GM19463 (cell line): ENCODE measurements at regions not wholly inside any gene's neighbourhood (a gene's known extent, or its start where the extent isn't known, plus 50 kb on each side); places are given as distances from the start of the nearest gene placed in this dataset.
"Not testable (repeated sequence)": the region's sequence is repeated elsewhere in the genome, so short reads cannot be mapped to it uniquely, and the experiment has no call there.

ENCODE experiments used
- ATAC-seq: cut with Tn5 transposase; IDR thresholded peaks from one replicate; pipeline ENCODE4 v1.9.1; 2021; ENCODE audit warnings: mild to moderate bottlenecking, moderate library complexity; ENCODE audit not compliant: unreplicated experiment

DNA sequence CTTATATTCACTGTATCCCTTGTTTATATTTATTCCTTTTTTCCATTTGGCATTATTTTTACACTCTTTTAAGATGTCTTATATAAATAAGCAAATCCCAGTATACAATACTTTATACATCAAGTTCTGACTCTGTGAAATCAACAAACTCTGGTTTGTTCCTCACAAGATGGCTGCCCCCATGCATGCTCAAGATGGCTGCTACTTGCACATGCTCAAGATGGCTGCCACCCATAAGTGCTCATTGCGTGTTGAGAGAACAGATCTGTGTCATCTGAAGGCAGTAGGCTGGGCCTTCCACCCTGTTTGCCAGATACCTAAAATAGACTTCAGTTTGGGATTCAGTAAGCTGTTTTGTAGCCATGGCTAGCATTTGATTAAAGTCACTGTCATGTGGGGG is 666.2 kb downstream of the TYW1 start:
- ATAC-seq = no peak

DNA sequence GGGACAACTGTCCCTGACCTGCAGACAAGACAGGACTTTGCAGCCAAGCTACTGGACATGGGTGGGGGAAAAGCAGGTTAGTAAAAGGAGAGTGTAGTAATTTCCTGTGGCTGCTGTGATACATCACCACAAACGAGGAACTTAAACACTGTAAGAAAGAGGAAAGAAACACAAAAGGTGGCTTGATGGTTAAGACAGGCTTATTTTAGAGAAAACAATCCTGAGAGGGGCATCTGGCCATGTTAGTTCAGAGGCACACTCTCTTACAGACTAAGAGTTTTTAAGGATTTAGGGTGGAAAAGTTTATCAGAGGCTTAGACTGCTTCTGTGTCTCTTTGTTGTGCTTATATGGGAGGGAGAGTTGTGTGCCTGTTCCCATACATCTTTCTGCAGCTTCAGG is 667.0 kb downstream of the TYW1 start:
- no peak for ATAC-seq

DNA sequence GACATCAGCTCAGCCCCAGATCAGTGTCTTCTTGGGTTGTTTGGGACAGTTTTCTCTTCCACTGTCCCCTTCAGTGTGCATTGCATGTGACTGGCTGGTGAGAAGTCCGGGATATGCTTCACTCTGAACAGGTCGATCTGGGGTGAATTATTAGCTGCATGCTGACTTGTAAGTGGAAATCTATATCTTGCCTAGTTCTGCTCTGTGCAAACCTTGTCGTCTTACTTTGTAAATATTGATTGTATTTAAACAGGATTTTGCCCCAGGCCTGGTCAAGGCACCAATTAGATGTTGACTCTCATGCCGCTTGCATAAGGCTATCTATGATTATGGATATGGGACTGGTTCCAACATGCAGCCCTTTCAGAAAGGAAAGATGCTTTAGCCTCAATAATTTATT is 669.7 kb downstream of the TYW1 start:
- ATAC-seq = not testable (repeated sequence)

DNA sequence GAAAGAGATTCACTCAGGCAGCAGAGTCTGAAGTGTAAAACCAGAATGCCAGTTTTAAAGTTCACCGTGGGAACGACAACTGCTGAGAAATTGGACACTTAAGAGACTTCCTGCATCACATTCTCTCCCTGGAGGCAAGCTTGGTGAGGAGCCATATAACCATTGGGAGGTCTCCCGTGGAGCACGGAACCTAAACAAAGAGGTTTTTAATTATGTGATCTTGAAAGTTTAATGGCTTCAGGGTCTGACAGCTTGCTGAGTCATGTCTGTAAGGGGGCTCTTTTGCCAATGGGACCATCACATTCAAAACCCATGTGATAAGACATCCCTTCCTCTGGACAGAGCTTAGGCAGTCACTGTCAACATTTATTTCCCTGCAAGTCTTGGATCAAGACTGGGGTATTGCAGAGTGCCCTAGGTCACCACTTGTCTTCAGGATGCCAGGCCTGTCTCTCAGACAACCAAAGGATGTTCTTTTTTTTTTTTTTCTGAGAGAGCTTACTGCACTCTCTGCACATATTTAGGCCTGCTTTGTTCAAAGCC is 674.4 kb downstream of the TYW1 start:
- ATAC-seq = no peak

DNA sequence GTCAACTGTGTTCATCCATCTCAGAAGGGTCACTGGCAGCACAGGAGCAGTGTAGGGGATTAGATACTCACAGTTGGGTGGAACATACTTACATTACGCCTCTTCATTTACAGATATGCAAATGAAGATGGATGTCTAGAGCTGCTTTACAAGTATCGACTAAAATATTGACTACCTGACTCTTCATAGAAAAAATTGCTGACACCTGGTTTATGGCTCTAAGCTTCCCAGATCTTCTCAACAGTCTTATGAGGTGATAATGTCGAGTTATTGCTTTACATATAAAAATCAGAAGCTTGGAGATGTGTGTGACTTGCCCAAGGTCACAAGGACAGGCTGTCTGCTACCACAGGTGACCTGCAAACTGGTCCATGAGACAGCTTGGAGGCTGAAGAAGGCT is 677.2 kb downstream of the TYW1 start:
- no peak for ATAC-seq

DNA sequence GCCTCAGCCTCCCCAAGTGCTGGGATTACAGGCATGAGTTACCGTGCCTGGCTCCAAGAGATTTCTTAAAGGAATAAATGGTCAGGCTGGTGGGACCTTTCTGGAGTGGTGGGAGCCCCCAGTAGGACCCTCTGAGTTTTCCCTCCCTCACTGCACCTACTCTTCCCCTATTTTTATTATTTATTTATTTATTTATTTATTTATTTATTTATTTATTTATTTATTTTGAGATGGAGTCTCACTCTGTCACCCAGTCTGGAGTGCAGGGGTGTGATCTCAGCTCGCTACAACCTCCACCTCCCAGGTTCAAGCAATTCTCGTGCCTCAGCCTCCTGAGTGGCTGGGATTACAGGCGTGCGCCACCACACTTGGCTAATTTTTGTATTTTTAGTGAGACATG is 678.2 kb downstream of the TYW1 start:
- ATAC-seq = not testable (repeated sequence)

DNA sequence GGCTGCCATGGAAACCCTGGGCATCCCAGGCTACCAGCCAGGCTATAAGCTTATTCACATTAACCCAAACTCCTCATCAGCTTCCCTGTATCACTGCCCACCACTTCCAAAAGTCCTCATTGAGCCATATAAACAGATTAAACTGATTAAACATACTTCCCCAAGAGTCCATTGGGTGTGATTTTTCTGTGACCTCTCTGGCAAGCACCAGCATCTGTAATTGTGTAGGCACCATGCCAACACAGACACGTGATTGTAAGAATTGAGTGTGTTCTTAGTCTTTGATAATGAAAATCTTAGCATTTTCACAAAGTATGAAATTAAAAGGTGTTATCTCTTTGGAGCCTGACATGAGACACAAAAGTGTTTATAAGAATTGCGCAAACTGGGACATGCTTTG is 679.3 kb downstream of the TYW1 start:
- no peak for ATAC-seq

DNA sequence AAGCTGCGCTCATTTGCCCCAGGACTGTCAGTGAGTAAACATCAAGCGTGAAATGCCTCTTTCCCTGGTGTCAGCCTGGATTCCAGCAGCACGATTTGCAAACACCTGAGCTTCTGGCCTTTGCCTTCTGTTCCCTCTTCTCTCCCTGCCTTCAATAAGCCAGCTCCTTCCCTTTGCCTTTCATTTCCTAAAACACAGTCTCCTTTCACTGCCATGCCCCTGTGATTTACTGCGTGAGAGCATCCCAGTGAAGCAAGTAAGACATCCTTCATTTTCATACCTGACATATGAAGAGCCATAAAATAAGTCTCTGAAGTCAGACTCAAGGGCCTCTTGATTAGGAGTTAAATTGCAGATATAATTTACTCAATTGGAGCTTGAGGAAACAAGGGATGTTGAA is 681.8 kb downstream of the TYW1 start:
- ATAC-seq = no peak

DNA sequence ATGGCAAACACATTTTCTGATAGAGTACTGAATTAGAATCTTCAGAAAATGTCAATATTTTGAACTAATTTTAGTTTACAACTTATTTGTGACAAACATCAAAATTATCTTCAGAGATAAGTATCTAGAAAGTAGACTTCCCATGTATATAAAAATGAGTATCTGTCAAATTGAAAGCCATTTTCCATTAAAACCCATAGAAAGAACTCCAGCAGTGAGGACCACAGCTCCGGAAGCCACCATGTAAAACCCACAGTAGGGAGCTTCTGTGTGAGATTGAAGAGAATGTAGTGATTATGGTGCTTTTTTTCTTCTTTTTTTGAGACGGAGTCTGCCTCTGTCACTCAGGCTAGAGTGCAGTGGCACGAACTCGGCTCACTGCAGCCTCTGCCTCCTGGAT is 687.0 kb downstream of the TYW1 start:
- no peak for ATAC-seq

DNA sequence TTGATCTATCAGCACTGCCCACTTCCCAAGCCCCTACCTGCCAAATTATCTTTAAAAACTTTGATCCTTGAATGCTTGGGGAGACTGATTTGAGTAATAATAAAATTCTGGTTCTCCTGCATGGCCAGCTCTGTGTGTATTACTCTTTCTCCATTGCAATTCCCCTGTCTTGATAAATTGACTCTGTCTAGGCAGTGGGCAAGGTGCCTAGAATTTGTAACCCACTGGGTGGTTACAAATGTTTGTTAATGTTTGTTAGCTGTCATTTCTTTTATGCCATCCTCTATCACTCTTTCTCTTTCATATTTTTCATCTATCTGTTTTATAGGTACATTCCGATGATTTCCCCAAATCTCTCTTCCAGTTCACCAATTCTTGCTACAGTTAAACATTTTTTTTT is 694.1 kb downstream of the TYW1 start:
- no peak for ATAC-seq

DNA sequence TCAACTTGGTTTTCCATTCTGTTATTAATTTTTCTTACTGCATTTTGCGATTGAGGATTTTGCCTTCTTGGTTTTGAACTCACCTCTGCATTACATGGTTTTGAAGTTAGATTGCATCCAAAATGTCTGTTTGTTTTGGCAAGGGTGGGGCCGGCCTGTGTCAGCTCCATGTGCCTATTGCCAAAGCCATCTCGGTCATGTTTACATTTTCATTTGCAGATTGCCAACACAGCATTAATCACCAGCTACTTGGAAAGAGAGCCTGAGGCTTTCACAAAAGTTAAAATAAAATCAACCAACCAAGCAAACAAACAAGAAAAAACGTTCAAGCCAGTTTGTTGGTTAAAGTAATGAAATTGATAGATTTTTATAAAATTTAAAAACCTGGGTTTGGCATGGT is 695.8 kb downstream of the TYW1 start:
- no peak for ATAC-seq

DNA sequence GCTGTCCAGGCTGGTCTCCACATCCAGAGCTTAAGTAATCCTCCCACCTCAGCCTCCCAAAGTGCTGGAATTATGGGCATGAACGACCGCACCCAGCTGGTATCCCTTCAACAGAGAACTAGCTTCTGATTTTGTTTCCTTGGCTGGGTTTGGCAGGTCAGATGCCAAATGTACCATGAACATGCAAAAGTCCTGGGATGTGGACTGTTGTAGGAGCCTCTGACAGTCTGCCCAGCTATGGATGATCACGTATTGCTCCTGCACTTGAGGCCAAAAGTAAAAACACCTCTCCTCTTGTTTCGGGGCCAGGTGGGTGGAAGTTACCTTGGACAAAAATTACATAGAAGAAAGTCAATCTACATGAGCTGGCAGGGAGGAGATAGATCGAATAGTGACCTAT is 699.5 kb downstream of the TYW1 start:
- no peak for ATAC-seq

DNA sequence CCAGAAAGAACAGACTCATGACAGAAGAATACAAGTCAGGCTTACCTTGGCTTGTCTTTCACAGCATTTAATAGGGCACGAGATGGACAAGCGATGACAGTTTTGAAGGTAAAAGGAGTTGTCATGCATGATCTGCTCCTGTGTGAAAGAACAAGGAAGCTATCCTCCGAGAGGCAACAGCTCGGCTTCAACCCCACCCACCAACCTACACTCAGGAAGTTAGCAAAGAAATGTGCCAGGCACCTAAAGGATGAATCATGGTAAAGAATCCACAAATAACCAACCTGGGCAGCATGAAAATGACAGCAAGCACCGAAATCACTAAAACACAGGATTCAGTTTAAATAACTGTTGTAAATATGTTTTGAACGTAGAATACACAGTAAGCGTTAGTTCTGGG is 700.2 kb downstream of the TYW1 start:
- ATAC-seq = no peak

DNA sequence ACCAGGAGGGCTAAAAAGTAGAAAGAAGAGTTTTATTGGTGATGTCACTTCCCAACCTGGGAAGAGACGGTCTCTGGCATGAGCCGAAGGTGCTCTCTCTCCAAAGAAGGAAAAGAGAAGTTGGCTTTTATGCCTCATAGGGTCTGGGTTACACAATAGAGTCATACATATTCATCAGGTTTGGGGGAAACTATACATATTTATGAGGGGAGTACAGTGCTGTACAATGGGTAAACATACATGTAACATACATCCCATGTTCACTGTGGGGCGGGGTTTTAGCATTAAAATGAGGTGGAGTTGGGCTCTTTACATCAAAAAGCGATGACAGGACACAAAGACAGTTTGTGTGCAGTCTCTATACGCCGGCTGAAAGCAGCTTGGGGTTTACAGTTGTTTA is 701.7 kb downstream of the TYW1 start:
- no peak for ATAC-seq

DNA sequence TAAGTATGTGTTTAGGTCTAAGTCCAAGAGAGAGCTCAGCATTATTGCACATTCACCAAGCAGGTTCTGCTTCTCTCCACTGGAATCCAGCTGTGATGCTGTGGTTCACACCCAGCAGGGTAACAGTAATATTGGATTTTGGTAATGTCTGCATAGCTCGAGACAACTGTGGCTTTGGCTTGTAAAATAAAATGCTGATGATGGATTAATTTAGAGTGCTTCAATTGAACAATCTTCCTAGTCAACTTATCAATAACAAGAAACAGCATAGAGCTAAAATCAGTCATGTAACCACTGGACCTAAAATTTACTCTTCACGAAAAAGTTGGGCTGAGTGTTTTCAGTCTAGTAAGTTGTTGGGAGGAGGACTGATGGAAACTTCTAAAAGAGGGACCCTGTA is 709.2 kb downstream of the TYW1 start:
- ATAC-seq = no peak

DNA sequence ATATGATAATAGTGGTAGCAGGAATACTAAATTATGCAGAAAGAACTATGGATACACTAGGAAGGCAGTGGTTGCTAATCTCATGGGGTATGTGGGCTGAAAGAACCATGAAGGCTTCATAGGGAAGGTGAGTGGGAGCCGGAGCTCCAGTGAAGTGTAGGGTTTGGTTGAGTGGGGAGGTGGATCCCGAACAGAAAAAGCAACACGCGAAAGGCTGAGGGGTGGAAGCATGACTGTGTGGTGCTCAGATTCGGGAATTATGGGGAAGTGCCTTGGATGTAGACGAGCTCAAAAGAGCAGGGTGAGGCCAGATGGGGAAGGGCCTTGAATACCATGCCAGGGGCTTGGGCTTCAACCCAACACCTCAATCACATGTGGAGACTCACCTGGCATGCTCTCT is 715.1 kb downstream of the TYW1 start:
- no peak for ATAC-seq

DNA sequence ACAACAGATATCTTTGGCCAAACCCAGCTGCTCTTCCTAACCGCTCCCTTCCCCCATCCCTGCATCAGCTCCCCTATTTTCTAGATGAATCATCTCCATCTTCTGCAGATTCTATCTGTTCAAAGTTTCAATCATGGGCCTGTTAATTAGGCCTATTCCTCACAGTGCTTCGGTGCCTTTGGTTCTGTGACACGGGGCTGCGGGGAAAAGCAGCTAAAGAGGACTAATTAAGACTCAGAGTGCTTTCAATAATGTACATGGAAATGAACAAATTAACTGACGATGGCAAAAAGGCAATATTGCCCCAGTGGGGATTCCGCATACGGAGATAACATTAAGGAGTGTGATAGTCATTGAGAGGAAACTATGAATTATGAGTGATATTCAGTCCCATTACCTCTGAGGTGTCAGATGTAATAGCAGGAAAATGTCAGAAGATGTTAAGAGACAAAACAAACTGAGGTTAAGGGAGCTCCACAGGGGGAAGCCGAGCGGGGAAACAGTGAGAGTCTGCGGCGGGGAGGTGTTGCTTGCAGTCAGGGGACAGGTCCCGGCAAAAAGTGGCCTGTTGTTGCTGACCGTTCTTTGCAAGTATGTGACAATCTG is 716.9 kb downstream of the TYW1 start:
- ATAC-seq = no peak

DNA sequence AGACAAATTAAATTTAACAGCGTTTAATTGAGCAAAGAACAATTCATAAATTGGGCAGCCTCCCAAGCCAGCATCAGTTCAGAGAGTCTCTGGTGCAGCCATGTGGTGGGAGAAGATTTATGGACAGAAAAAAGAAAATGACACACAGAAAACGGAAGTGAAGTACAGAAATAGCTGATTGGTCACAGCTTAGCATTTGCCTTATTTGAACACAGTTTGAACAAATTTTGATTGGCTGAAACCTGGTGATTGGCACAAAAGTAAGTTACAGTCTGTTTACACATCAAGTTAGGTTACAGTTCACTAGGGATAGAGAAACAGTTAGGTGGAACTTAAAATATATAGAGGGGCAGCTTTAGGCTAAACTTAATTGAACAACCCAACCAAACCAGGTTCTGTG is 720.1 kb downstream of the TYW1 start:
- no peak for ATAC-seq

DNA sequence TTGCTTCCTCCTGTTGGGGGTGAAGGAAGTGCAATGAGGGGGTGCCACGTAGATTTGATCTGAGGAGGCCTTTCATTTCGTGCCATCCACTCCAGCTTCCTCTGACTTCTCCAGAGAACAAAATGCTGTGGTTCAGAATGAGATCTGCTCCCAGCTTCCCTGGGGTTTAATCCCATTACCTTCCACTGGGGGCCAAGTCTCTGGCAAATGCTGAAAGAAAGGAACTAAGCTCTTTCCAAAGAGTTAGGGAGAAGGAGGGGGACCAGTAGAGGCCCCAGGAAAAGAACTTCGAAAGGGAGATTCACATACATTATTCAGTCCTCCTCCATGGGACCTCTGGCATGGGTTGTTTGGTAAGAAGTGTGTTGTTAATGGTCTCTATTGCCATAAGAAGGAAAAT is 727.0 kb downstream of the TYW1 start:
- ATAC-seq = no peak

DNA sequence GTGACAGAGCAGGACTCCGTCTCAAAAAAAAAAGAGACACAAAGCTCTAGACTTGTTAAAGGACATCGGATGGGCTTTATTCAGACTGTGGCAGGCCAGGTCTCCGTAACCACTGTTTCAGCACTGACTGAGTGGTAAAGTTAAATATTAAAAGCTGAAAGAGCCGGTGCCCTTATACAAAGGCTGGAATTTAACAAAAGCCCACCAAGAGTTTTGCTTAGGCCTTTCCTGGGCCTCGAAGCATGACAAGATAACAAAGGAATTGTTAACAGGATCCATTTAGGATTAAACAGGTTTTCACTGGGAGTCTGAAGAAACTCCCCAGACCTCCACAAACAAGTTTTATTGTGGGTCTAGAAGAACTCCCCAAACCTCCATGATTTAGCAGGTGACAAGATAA is 727.8 kb downstream of the TYW1 start:
- ATAC-seq = no peak

DNA sequence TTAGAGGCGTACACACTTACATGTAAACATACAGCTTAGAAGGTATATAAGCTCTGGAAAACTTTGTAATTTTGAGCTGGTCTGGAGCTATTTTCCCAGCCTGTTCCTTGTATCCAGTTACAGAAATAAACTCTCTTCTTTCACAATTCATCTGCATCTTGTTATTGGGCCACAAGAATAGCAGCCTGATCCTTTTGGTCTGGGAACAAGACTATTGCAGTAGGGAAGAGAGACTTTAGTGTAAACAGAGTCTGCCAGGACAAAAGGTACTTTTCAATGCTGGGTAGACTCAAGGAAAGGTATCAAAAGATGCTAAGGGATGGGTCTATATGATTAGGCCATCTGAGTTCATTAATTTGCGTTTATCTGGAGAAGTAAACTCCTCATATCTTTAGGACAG is 728.3 kb downstream of the TYW1 start:
- no peak for ATAC-seq

DNA sequence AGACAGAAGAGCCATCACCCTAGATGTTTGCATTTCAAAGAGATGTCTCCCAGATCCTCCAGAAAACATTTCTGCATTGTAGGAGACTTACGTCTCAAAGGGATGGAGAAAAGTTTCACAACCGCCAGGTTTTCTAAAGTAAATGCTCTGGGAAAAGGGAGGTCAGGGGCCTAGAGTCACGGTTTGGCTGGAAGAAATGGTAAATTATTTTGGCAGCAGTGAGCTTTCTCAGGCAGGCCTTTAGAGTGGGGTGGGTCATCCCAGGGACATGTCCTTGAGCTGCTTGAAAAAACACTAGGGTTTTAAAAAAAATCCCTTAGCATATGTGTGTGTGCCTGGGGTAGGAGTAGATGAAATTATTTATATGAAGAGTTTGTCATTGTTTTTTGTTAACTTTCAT is 728.8 kb downstream of the TYW1 start:
- ATAC-seq = no peak

DNA sequence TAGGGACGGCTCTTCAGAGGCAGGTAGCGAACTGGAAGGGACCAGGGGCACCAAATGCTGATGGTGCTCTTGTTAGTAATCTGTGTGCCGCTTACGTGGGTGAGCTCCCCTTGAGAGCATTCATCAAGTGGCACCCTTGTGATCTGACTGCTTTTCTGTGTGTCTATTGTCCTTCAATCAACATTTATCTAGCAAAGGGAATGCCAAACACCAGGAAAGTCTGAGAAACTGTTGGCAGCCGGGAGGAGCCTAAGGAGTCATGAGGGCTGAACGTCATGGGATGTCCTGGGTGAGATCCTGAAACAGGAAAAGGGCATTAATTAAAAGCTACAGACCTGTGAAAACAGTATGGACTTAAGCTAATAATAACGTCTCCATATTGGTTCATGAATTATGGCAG is 733.1 kb downstream of the TYW1 start:
- ATAC-seq = no peak
